Fibroblast of skin of scalp (primary cell): ENCODE measurements at regions not wholly inside any gene's neighbourhood (a gene's known extent, or its start where the extent isn't known, plus 50 kb on each side); places are given as distances from the start of the nearest gene placed in this dataset.
"Not testable (repeated sequence)": the region's sequence is repeated elsewhere in the genome, so short reads cannot be mapped to it uniquely, and the experiment has no call there.

Experiments used
- DNase-seq: peaks from one replicate; pipeline ENCODE4 v3.0.0-alpha.2; 2013

- DNase-seq, result no peak
Measured at GRCh38 chr3:125645616-125646015, 50.3 kb upstream of the OSBPL11 start.

DNA sequence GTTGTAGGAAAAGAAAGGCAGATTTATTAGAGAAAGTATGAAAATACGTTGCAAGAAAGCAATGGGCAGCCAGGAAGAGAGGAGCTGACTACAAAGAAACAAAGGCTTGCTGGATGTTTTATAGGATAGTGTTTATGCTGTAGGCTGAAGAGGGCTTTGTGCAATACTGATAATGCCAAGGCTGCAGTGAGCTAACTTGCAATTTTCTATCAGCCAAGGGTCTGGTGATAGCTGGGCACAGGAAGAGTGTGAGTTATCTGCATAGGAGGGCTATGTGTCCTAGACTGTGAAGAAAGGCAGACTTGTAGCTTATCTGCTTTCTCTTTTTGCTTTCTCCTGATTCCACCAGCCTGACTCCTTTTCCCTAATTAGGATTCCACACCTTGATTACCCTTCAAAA is 51.3 kb upstream of the OSBPL11 start:
- no peak for DNase-seq

GRCh38 chr3:125647318-125648014 is 52.2 kb upstream of the OSBPL11 start:
- no peak for DNase-seq

GRCh38 chr3:125651244-125651643 is 55.9 kb upstream of the OSBPL11 start:
- DNase-seq, result peak; percentile 33

DNA sequence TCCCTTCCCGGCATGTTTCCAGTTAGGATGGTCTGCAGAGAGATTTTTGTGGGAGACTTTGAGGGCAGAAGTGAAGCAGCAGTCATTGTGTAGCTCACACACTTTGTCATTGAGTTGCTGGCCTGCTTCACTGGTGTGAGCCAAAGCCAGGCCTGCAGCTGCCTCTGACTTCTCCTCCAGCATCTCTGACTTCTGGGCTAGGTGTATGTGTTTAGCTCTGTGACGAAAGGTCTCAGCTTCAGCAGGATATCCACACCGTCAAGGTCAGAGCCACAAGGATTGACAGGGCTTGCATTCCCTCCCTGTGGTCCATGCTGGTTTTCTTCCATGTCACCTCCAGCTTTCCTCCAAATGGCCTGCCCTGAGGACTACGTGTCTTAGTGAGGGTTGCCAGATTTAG is 57.1 kb upstream of the OSBPL11 start:
- no peak for DNase-seq

- DNase-seq, result no peak
Measured at GRCh38 chr3:125654526-125654925, 59.2 kb upstream of the OSBPL11 start.

DNA sequence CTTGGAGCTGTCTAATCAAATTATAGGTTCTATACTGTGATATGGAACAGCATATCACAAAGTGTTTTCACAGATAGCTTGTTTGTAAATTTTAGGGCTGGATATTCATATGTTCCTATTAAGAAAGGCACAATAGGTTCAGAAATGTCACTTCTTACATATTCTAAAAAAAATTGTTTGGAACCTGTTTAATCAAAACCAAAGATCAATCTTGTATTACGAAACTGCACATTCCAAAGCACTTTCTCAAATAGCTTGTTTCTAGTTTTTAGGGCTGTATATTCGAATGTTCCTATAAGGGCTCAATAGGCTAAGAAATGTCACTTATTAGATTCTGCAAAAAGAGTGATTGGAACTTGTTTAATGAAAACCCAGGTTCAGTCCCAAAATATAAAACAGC is 67.4 kb upstream of the OSBPL11 start:
- DNase-seq, result no peak

GRCh38 chr3:125670352-125670751 is 75.1 kb upstream of the OSBPL11 start:
- no peak for DNase-seq

- no peak for DNase-seq
Measured at GRCh38 chr3:125670945-125671344, 75.6 kb upstream of the OSBPL11 start.

- no peak for DNase-seq
Measured at GRCh38 chr3:125671461-125672243, 76.4 kb upstream of the OSBPL11 start.

GRCh38 chr3:125675791-125676190 is 80.5 kb upstream of the OSBPL11 start:
- DNase-seq, result no peak

DNA sequence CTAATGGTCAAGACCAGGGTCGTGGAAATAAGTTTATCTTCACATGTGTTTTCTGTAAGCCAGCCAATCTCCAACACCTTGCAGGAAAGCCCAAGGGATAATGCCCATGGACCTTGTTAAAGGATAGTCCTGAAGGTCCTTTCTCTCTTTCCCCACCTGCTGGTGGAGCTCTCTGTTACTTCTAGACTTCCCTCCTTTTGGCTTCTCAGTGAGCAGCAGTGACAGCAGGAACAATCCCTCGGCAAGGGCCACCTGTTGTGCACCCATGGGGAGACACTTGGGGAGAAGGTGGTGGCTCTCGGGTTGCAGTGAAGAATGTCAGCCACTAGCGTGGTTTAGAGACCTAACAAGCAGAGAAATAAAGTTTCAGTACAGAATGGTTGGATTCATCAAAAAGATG is 84.0 kb upstream of the OSBPL11 start:
- DNase-seq, result no peak

DNA sequence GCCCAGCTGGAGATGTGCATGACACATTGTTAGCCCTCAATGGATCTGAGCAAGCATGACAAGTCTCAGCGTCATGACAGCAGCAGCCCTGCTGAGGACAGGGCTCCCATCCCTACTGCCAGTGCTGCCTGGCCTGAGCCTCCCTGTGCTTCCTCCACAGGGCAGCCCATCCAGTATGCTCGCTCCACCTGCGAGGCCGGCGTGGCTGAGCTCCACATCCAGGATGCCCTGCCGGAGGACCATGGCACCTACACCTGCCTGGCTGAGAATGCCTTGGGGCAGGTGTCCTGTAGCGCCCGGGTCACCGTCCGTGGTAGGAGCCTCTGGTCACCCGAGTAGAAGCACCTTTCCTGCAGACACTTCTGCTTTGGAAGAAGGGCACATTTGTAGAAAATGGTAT is 85.8 kb upstream of the OSBPL11 start:
- no peak for DNase-seq

GRCh38 chr3:125681906-125682305 is 86.6 kb upstream of the OSBPL11 start:
- not testable (repeated sequence) for DNase-seq

DNA sequence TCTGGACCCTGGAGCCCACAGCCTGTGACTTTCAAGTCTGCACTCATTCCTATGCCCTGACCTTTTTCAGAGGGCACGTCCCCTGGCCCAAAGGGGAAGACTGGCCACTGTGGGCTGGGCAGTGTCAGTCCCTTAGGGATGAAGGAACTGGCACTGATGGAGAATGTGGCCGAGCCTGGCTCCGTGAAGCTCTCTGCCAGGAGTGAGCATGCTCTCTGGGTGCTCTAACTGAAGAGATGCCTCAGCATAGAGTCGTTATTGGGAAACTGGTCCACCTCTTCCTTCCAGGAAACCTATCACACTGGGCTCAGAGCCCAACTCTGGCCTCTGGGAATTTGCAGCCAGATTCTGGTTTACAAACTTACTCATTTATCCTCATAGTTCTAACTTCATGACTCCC is 87.3 kb upstream of the OSBPL11 start:
- peak; percentile 54 for DNase-seq

DNA sequence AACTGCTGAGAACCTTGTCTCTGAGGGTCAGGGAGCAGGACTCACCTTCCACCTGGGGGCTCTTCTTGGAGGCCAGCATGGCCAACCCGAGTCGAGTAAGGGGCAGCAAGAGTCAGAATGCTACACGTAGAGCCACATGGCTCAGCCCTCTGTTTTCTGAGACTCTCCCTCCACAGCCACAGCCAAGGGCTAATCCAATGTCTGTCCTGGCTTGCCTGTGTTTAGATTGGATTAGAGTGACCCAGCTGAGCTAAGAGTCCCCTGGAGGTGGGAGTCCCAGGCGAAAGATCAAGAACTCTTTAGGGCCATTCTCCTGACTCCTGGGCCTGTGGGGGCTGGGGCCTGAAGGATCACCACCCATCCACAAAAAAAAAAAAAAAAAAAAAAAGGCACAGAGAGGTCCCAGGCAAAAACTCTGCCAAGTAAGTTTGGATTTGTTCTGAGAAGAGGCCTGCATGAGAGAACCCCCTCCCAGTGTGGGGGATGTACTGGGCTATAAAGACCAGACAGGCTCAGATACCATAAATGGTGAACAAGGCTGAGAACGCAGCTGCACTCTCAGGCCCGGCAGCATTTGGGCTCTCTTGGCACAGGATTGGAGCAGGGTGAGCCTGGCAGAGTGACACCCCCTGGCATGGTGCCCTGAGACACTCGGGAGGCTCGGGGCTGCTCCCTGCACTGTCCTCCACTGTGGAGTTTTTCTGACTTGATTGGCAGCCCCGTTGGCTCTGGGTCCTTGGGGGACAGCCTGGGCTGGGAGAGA is 88.0 kb upstream of the OSBPL11 start:
- DNase-seq, result peak; percentile 31

- DNase-seq, result peak; percentile 40
Measured at GRCh38 chr3:125684199-125684598, 88.9 kb upstream of the OSBPL11 start.

DNA sequence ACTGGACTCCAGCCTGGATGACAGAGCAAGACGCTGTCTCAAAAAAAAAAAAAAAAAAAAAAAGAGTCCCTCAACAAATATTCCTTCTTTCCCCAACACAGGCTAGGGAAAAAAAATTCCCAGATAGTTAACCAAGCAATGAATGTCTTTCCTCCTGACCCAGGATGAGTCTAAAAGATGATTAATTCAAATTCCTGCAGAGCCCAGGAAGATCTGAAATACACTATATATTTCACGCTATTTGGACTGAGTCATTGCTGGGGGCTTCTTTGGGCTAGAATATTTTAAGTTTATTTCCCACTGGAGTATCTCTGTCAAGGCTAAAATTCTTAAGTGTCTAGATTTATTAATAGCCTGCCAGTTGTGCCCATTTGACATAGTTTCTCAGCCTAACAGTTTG is 90.4 kb upstream of the OSBPL11 start:
- DNase-seq, result peak; percentile 88

DNA sequence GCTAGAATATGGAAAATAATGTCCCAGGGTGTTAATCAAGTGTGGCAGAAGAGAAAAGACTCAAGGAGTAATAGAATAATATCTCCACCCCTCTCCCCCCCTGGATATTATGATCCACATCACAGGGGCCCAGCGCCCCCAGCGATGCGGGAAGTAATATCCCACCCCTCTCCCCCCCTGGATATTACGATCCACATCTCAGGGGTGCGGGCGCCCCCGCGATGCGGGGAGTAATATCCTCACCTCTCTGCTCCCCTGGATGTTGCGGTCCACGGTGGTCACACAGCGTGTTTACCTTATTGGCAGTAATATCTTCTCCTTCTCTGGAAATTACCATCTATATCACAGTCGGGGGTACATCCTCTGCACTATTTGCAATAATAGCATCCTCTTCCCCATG is 97.1 kb upstream of the OSBPL11 start:
- no peak for DNase-seq

GRCh38 chr3:125693887-125694286 is 98.6 kb upstream of the OSBPL11 start:
- no peak for DNase-seq

DNA sequence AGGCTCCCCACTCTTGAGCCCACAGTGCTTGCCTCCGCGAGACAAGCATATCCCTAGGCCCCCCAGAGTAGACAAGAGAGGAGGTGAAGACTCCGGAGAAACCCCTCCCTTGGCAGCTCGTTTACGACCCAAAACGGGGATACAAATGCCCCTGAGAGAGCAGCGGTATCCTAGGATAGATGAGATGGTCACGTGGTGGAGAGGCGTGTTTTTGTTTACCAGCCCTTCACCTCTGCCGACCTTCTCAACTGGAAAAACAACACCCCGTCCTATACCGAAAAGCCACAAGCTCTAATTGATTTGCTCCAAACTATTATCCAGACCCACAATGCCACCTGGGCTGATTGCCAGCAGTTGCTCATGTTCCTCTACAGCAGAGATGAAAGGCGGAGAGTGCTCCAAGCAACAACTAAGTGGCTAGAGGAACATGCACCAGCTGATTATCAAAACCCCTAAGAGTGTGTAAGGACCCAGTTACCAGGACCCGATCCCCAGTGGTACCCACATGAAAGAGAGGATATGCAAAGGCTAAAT is 99.5 kb upstream of the OSBPL11 start:
- no peak for DNase-seq

DNA sequence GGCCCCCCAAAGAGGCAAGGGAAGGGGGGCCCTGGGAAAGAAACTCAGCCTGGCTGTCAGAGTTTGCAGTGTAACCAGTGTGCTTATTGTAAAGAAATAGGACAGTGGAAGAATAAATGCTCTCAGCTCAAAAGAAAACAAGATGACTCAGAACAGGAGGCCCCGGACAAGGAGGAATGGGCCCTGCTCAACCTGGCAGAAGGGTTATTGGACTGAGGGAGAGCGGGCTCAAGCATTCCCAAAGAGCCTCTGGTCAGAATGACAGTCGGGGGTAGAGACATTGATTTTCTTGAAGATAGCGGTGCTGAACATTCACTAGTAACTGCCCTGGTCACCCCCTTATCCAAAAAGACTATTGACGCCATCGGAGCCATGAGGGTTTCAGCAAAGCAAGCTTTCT is 100.4 kb upstream of the OSBPL11 start:
- DNase-seq, result no peak

DNA sequence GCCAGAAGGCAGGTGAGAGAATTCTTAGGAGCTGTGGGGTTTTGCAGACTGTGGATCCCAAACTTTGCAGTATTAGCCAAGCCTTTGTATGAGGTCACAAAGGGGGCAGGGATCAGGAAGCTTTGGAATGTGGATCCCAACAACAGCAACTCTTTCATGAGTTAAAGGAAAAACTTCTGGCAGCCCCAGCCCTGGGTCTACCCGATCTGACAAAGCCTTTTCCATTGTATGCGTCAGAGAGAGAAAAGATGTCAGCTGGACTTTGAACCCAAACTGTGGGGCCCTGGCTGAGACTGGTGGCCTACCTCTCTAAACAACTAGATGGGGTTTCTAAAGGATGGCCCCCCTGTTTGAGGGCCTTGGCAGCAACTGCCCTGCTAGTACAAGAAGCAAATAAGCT is 101.8 kb upstream of the OSBPL11 start:
- not testable (repeated sequence) for DNase-seq
